ENCODE measurements at regions not wholly inside any gene's neighbourhood (a gene's known extent, or its start where the extent isn't known, plus 50 kb on each side); places are given as distances from the start of the nearest gene placed in this dataset.

DNA sequence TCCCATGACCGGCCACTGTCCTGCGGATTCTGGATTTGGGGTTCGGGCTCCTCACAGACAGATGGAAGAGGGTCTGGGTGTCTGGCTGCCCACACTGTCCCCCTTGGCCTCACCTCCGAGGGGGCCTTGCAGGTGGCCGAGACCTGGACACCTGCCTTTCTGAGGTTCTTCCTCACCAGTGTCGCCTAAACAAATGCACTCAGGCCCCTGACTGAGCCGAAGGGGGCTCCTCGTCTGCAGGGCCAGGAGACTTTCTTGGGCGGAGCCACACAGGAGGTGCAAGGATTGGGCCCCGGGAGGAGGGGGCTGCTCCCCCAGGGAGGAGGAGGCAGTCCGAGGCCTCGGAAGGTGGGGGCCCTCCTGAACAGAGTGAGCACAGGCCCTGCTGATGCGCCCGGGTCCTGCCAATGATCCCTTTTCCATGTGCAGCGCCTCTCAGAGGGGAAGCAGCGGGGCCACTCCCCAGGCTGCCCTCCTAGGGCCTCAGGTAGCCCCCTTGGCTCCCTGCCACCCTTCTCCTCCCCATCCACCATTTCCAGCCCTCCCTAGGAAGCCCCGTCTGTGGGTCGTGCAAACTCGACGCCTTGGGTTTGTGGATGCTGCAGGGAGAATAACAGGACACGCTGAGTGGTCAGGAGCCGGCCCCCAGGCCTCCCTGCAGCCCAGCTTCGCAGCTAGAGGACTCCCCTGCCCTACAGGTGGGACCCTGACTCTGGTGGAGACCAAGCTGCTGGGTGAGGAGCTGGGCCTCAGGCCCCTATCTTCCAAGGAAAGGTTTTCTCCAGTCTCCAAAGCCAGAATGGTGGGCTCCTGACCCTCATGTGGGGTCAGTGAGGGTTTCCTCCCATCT is 63.4 kb upstream of the ZNF469 start:
- Histone ChIP-seq H3K79me2 (ENCODE audit: insufficient read depth) (no peaks in the 10 kb centered on the region), H3K9me3 (ENCODE audit: low read depth) (no peaks in the 10 kb centered on the region), H3K9ac (no peak overlapping the region), H4K20me1 (ENCODE audit: insufficient read depth) (no peaks in the 10 kb centered on the region), H3K4me2 (ENCODE audit: unreplicated experiment) (no peak overlapping the region), H3F3A (ENCODE audit: insufficient read depth) (no peaks in the 10 kb centered on the region), H3K4me1 (ENCODE audit: insufficient read depth) (peaks cover 11% of the 10 kb centered on the region), H3K27ac (no peak overlapping the region), H3K9me2 (ENCODE audit: insufficient read depth) (no peaks in the 10 kb centered on the region), H3K27me3 (replicated peaks; ENCODE audit: insufficient read depth) (no peaks in the 10 kb centered on the region), H3K4me3 (no peak overlapping the region), H2AFZ (no peak overlapping the region), H3K36me3 (ENCODE audit: low read depth) (no peaks in the 10 kb centered on the region)
- TF ChIP-seq EZH2phosphoT487 (IDR thresholded peaks at IDR 0.05; ENCODE audit: insufficient read depth, low read depth) (no peak), EZH2 (IDR thresholded peaks at IDR 0.05; ENCODE audit: insufficient read depth, poor library complexity, severe bottlenecking) (no peak)
- in situ Hi-C loops (cut with MboI): no loop called here
- DNase-seq: no peak
- 89 to 90% methylated on average over 23 of the region's 23 CpGs for WGBS, 2 experiments (ENCODE audit: low coverage in 1 of 2, low lambda C conversion rate in 2 of 2, missing lambda C conversion rate in 2 of 2)

DNA sequence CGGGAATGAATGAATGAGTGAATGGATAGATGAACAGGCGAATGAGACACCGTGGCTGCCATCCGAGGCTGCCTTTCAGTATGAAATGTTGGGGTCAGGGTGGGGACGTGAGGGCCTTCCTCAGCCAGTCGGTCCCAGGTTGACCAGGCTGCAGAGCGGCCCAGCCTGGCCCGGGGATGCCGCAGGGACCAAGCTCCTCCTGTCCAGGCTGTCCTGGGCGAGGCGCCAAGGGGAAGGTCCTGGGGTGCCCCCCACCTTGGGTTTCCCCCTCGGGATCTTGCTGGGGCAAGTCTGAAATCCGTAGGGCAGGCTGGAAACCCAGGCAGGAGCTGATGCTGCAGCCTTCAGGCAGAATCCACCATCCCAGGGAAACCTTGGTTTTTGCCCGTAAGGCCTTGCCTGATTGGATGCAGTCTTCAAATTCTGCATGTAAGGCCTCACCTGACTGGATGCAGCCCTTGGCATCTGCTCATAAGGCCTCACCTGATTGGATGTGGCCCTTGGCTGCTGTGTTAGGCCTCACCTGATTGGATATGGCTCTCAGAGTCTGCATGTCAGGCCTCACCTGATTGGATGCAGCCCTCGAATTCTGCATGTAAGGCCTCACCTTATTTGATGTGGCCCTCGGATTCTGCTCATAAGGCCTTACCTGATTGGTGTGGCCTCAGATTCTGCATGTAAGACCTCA is 61.7 kb upstream of the ZNF469 start:
- Histone ChIP-seq H2AFZ (no peak overlapping the region), H3K79me2 (ENCODE audit: insufficient read depth) (no peaks in the 10 kb centered on the region), H3K4me1 (ENCODE audit: insufficient read depth) (peaks cover 7% of the 10 kb centered on the region), H3F3A (ENCODE audit: insufficient read depth) (no peaks in the 10 kb centered on the region), H3K36me3 (ENCODE audit: low read depth) (no peaks in the 10 kb centered on the region), H3K27me3 (replicated peaks; ENCODE audit: insufficient read depth) (no peaks in the 10 kb centered on the region), H3K27ac (no peak overlapping the region), H3K4me3 (no peak overlapping the region), H3K4me2 (ENCODE audit: unreplicated experiment) (no peak overlapping the region), H3K9me2 (ENCODE audit: insufficient read depth) (no peaks in the 10 kb centered on the region), H3K9ac (no peak overlapping the region), H3K9me3 (ENCODE audit: low read depth) (no peaks in the 10 kb centered on the region), H4K20me1 (ENCODE audit: insufficient read depth) (no peaks in the 10 kb centered on the region)
- DNase-seq: no peak
- 89 to 96% methylated on average over 16 of the region's 16 CpGs for WGBS, 2 experiments (ENCODE audit: low coverage in 1 of 2, low lambda C conversion rate in 2 of 2, missing lambda C conversion rate in 2 of 2)
- TF ChIP-seq EZH2 (IDR thresholded peaks at IDR 0.05; ENCODE audit: insufficient read depth, poor library complexity, severe bottlenecking) (no peak), EZH2phosphoT487 (IDR thresholded peaks at IDR 0.05; ENCODE audit: insufficient read depth, low read depth) (no peak)
- in situ Hi-C loops (cut with MboI): no loop called here

DNA sequence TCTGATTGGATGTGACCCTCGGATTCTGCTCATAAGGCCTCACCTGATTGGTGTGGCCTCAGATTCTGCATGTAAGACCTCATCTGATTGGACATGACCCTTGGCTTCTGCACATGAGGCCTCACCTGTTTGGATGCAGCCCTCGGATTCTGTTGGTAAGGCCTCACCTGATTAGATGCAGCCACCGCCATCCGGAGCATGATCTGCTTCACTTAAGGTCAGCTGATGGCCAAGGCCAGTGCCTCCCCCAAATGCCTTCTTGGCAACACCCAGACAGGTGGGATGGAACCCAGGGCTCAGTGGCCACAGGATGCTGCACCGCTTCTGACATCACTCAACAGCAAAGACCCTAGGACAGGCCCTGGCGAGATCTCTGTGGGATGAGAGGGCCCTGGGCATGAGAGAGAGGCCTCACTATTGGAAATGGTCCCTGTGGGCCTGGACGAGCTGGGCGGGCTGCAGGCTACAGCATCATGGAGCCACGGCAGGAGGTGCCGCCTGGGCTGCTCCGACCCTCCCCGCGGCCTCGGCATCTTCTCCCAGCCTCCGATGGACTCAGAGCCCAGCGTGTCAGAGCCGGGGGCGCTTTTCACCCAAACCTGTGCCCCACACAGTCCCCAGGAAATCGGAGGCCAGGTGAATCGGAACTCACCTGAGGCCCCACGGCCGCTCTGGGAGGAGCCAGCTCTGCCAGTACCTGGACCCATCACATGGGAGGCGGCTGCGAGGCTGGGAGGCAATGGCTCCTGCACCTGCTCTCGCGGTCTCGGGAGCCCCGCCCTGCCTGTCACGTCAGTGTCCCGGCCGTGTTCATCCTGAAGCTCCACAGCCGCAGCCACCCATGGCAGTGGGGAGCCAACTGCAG is 60.9 kb upstream of the ZNF469 start:
- Histone ChIP-seq H2AFZ (no peak overlapping the region), H3K27ac (no peak overlapping the region), H4K20me1 (ENCODE audit: insufficient read depth) (no peaks in the 10 kb centered on the region), H3K4me2 (ENCODE audit: unreplicated experiment) (no peak overlapping the region), H3K36me3 (ENCODE audit: low read depth) (no peaks in the 10 kb centered on the region), H3K4me1 (ENCODE audit: insufficient read depth) (peaks cover 5% of the 10 kb centered on the region), H3F3A (ENCODE audit: insufficient read depth) (no peaks in the 10 kb centered on the region), H3K9me3 (ENCODE audit: low read depth) (no peaks in the 10 kb centered on the region), H3K9ac (no peak overlapping the region), H3K4me3 (no peak overlapping the region), H3K9me2 (ENCODE audit: insufficient read depth) (no peaks in the 10 kb centered on the region), H3K27me3 (replicated peaks; ENCODE audit: insufficient read depth) (no peaks in the 10 kb centered on the region), H3K79me2 (ENCODE audit: insufficient read depth) (no peaks in the 10 kb centered on the region)
- DNase-seq: no peak
- TF ChIP-seq EZH2 (IDR thresholded peaks at IDR 0.05; ENCODE audit: insufficient read depth, poor library complexity, severe bottlenecking) (no peak), EZH2phosphoT487 (IDR thresholded peaks at IDR 0.05; ENCODE audit: insufficient read depth, low read depth) (no peak)
- in situ Hi-C loops (cut with MboI): no loop called here
- 95 to 98% methylated on average over 30 to 31 of the region's 32 CpGs for WGBS, 2 experiments (ENCODE audit: low coverage in 1 of 2, low lambda C conversion rate in 2 of 2, missing lambda C conversion rate in 2 of 2)

DNA sequence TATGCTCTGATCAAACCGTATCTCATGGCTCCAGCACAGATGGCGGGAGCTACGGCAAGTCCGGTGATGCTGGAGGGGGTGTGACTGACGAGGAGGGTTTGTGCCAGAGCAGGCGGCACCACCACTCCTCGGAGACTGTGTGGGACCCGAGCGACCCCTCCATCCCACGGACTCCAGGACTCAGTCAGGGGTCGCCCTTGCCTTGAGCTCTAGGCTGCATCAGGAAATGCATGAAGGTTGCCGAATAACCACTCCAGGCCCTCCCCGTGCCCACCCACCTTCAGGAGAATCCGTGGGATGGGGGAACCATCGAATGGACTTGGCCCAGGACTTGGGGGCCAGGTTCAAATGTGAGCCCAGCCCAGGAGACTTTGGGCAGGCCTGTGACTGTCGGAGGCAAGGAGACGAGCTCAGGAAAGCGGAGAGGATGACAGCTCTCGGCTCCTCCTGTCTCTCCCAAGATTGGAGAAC is 60.2 kb upstream of the ZNF469 start:
- no peak overlapping the region for H3K4me3 ChIP-seq
- no peak for TF ChIP-seq EZH2 (IDR thresholded peaks at IDR 0.05; ENCODE audit: insufficient read depth, poor library complexity, severe bottlenecking)
- TF ChIP-seq EZH2phosphoT487 (IDR thresholded peaks at IDR 0.05; ENCODE audit: insufficient read depth, low read depth): no peak
- H4K20me1 ChIP-seq (ENCODE audit: insufficient read depth): no peaks in the 10 kb centered on the region
- WGBS, 2 experiments (ENCODE audit: low coverage in 1 of 2, low lambda C conversion rate in 2 of 2, missing lambda C conversion rate in 2 of 2): 89 to 93% methylated on average over 18 to 19 of the region's 19 CpGs
- no peaks in the 10 kb centered on the region for H3K79me2 ChIP-seq (ENCODE audit: insufficient read depth)
- H2AFZ ChIP-seq: no peak overlapping the region
- no peaks in the 10 kb centered on the region for H3K9me2 ChIP-seq (ENCODE audit: insufficient read depth)
- H3K36me3 ChIP-seq (ENCODE audit: low read depth): no peaks in the 10 kb centered on the region
- no peaks in the 10 kb centered on the region for H3F3A ChIP-seq (ENCODE audit: insufficient read depth)
- in situ Hi-C loops (cut with MboI): no loop called here
- DNase-seq: no peak
- no peaks in the 10 kb centered on the region for H3K9me3 ChIP-seq (ENCODE audit: low read depth)
- no peak overlapping the region for H3K9ac ChIP-seq
- no peak overlapping the region for H3K4me2 ChIP-seq (ENCODE audit: unreplicated experiment)
- no peak overlapping the region for H3K27ac ChIP-seq
- no peaks in the 10 kb centered on the region for H3K27me3 ChIP-seq (replicated peaks; ENCODE audit: insufficient read depth)
- H3K4me1 ChIP-seq (ENCODE audit: insufficient read depth): peaks cover 4% of the 10 kb centered on the region

All from GM23248 (cell line).